Transverse colon (tissue), 4 donors: ENCODE measurements at regions not wholly inside any gene's neighbourhood (a gene's known extent, or its start where the extent isn't known, plus 50 kb on each side); places are given as distances from the start of the nearest gene placed in this dataset.

Experiments used
- CTCF ChIP-seq, 5 experiments: fragments of 200-600 bp in 3 of 5; fragments of 450-650 bp in 2 of 5; sonication (generic) in 3 of 5; IDR thresholded peaks; 1 replicate in 2 of 5; 2 replicates in 3 of 5; pipeline ENCODE4 v1.5.1; 2016 to 2017; ENCODE audit warnings: antibody characterized with exemption in 5 of 5, inconsistent platforms in 3 of 5, mild to moderate bottlenecking in 2 of 5, moderate library complexity in 1 of 5
- POLR2AphosphoS5 ChIP-seq, 3 donors: sonication (generic); formaldehyde crosslinking; IDR thresholded peaks; one replicate each; pipeline ENCODE4 v1.6.1; 2016; ENCODE audit warnings: antibody characterized with exemption in 3 of 3

GRCh38 chr10:78458983-78459638 is 425.4 kb downstream of the RPS24 start:
- TF ChIP-seq POLR2AphosphoS5 (IDR thresholded peaks at IDR 0.05) (no peak), CTCF (IDR thresholded peaks at IDR 0.05) (no peak)
